HUES6 (cell line): ENCODE measurements at regions not wholly inside any gene's neighbourhood (a gene's known extent, or its start where the extent isn't known, plus 50 kb on each side); places are given as distances from the start of the nearest gene placed in this dataset.
"Not testable (repeated sequence)": the region's sequence is repeated elsewhere in the genome, so short reads cannot be mapped to it uniquely, and the experiment has no call there.

Experiments
- H3K27ac ChIP-seq: 2 replicates; pipeline ENCODE4 v1.7.0; 2013; ENCODE audit warnings: low read depth, mild to moderate bottlenecking, low read length, inconsistent platforms
- H3K27me3 ChIP-seq: 2 replicates; pipeline ENCODE4 v1.6.1; 2013; ENCODE audit warnings: low read length; ENCODE audit not compliant: control insufficient read depth, insufficient read depth
- H3K36me3 ChIP-seq: 2 replicates; pipeline ENCODE4 v1.6.1; 2013; ENCODE audit warnings: low read length; ENCODE audit not compliant: control insufficient read depth, insufficient read depth
- H3K4me1 ChIP-seq: 2 replicates; pipeline ENCODE4 v1.6.1; 2013; ENCODE audit warnings: low read length; ENCODE audit not compliant: control insufficient read depth, insufficient read depth
- H3K4me3 ChIP-seq: 2 replicates; pipeline ENCODE4 v1.5.1; 2013; ENCODE audit warnings: low read depth, low read length
- H3K9ac ChIP-seq: one replicate; pipeline ENCODE4 v1.6.1; 2013; ENCODE audit warnings: mild to moderate bottlenecking, low read length
- H3K9me3 ChIP-seq: 2 replicates; pipeline ENCODE4 v1.6.1; 2013; ENCODE audit warnings: low read depth, low read length; ENCODE audit not compliant: control insufficient read depth, insufficient read depth

DNA sequence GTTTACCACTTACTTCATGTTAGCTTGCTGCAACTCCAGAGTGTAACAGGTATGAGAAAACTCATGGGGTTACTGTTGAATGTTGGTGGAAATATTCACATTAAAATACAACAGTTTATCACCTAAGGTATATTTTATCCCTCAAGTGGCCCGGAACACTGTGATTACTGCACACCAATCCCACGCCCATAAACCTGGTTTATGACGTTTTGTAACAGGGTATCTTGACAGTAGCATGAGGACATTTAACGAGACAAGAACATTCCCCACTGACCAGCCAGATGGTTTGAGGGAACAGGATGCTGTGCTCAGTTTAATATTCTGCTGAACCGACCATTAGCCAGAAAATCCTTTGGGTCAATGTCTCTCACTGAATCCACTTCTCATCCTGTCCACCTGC lies 98.3 kb upstream of the DRD5 start:
- not testable (repeated sequence) for H3K9me3 ChIP-seq, H3K36me3 ChIP-seq, H3K27ac ChIP-seq, H3K4me1 ChIP-seq, H3K27me3 ChIP-seq, H3K9ac ChIP-seq, H3K4me3 ChIP-seq

DNA sequence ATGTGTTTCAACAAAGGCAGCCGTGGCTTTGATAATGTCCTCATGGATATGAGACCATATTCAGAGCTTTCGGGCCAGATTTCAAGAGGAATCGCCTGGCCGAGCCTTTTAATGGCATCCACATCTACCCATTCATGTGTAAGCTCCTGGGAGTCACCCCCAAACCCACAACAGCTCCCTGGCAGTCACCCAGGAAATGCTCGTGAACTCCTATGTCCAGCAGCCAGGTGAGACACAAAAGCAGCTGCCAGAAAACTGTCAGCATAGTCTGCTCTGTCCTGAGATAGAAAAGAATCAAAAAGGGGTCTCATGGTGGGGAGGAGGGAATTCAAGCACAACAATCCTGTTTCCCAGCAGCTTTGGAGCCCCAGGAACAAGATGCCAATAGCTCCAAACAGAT lies 96.4 kb upstream of the DRD5 start:
- H3K27ac ChIP-seq, H3K9ac ChIP-seq, H3K4me3 ChIP-seq: not testable (repeated sequence)

GRCh38 chr4:9685692-9686091 lies 95.7 kb upstream of the DRD5 start:
- H3K4me3 ChIP-seq, result no peak overlapping the region
- no peaks in the 10 kb centered on the region for H3K36me3 ChIP-seq
- H3K4me1 ChIP-seq, result no peaks in the 10 kb centered on the region
- H3K27ac ChIP-seq, result no peak overlapping the region
- H3K9me3 ChIP-seq, result no peaks in the 10 kb centered on the region
- H3K27me3 ChIP-seq, result no peaks in the 10 kb centered on the region
- H3K9ac ChIP-seq, result no peak overlapping the region

More for the DNA sequence above, 96.4 kb upstream of the DRD5 start:
- H3K27me3 ChIP-seq, H3K9me3 ChIP-seq, H3K4me1 ChIP-seq, H3K36me3 ChIP-seq: not testable (repeated sequence)

GRCh38 chr4:9690636-9691237 lies 90.7 kb upstream of the DRD5 start:
- H3K36me3 ChIP-seq, H3K27me3 ChIP-seq, H3K4me1 ChIP-seq, H3K9ac ChIP-seq, H3K27ac ChIP-seq, H3K9me3 ChIP-seq: not testable (repeated sequence)
- H3K4me3 ChIP-seq, result peak overlapping the region; percentile 69

GRCh38 chr4:9691238-9692065 lies 90.0 kb upstream of the DRD5 start:
- H3K27me3 ChIP-seq, result no peaks in the 10 kb centered on the region
- peaks cover 6% of the 10 kb centered on the region; the same call in 1 of the 2 replicates for H3K4me1 ChIP-seq
- no peak overlapping the region for H3K27ac ChIP-seq
- no peaks in the 10 kb centered on the region for H3K36me3 ChIP-seq
- H3K9me3 ChIP-seq, result no peaks in the 10 kb centered on the region
- peak overlapping the region; percentile 69 for H3K4me3 ChIP-seq
- no peak overlapping the region for H3K9ac ChIP-seq

- H3K27ac ChIP-seq, H3K4me1 ChIP-seq, H3K9ac ChIP-seq: not testable (repeated sequence)
Measured at GRCh38 chr4:9692791-9693491, 88.5 kb upstream of the DRD5 start.

GRCh38 chr4:9694403-9694802 lies 87.0 kb upstream of the DRD5 start:
- H3K36me3 ChIP-seq, H3K27ac ChIP-seq, H3K27me3 ChIP-seq, H3K4me1 ChIP-seq, H3K9ac ChIP-seq, H3K4me3 ChIP-seq, H3K9me3 ChIP-seq: not testable (repeated sequence)

More at GRCh38 chr4:9692791-9693491, 88.5 kb upstream of the DRD5 start:
- H3K9me3 ChIP-seq, H3K36me3 ChIP-seq, H3K4me3 ChIP-seq, H3K27me3 ChIP-seq: not testable (repeated sequence)

- not testable (repeated sequence) for H3K9me3 ChIP-seq, H3K27me3 ChIP-seq, H3K4me1 ChIP-seq, H3K9ac ChIP-seq, H3K4me3 ChIP-seq, H3K36me3 ChIP-seq, H3K27ac ChIP-seq
Measured at GRCh38 chr4:9695994-9696393, 85.4 kb upstream of the DRD5 start.

GRCh38 chr4:9696561-9696960 lies 84.9 kb upstream of the DRD5 start:
- H3K4me1 ChIP-seq, result not testable (repeated sequence)

DNA sequence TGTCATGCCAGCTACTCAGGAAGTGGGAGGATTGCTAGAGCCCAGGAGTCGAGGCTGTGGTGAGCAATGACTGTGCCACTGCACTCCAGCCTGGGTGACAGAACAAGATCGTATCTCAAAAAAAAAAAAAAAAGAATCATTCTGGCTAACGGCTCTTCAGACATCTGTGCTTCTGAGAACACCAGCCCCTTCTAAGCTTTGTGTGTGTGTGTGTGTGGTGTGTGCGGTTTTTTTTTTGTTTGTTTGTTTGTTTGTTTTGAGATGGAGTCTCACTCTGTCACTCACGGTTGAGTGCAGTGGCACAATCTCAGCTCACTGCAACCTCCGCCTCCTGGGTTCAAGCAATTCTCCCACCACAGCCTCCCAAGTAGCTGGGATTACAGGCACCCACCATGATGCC lies 79.4 kb upstream of the DRD5 start:
- H3K27ac ChIP-seq, H3K4me3 ChIP-seq, H3K27me3 ChIP-seq, H3K9me3 ChIP-seq, H3K4me1 ChIP-seq, H3K36me3 ChIP-seq, H3K9ac ChIP-seq: not testable (repeated sequence)

More at GRCh38 chr4:9696561-9696960, 84.9 kb upstream of the DRD5 start:
- H3K9ac ChIP-seq, H3K4me3 ChIP-seq, H3K27ac ChIP-seq, H3K27me3 ChIP-seq, H3K9me3 ChIP-seq, H3K36me3 ChIP-seq: not testable (repeated sequence)

GRCh38 chr4:9702696-9703095 lies 78.7 kb upstream of the DRD5 start:
- not testable (repeated sequence) for H3K4me1 ChIP-seq, H3K4me3 ChIP-seq, H3K9me3 ChIP-seq, H3K27ac ChIP-seq, H3K27me3 ChIP-seq, H3K36me3 ChIP-seq, H3K9ac ChIP-seq
